ENCODE measurements at regions not wholly inside any gene's neighbourhood (a gene's known extent, or its start where the extent isn't known, plus 50 kb on each side); places are given as distances from the start of the nearest gene placed in this dataset.

- TF ChIP-seq, protein P1, sequence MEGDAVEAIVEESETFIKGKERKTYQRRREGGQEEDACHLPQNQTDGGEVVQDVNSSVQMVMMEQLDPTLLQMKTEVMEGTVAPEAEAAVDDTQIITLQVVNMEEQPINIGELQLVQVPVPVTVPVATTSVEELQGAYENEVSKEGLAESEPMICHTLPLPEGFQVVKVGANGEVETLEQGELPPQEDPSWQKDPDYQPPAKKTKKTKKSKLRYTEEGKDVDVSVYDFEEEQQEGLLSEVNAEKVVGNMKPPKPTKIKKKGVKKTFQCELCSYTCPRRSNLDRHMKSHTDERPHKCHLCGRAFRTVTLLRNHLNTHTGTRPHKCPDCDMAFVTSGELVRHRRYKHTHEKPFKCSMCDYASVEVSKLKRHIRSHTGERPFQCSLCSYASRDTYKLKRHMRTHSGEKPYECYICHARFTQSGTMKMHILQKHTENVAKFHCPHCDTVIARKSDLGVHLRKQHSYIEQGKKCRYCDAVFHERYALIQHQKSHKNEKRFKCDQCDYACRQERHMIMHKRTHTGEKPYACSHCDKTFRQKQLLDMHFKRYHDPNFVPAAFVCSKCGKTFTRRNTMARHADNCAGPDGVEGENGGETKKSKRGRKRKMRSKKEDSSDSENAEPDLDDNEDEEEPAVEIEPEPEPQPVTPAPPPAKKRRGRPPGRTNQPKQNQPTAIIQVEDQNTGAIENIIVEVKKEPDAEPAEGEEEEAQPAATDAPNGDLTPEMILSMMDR (conservative IDR thresholded peaks at IDR 0.05; ENCODE audit: low read depth, low read length) = no peak
- TF ChIP-seq BHLHE40 (IDR thresholded peaks at IDR 0.05; ENCODE audit: low read depth, low read length) (no peak), RAD21 (IDR thresholded peaks at IDR 0.05; ENCODE audit: low read length) (no peak)
These were observed 120.2 kb upstream of the GK2 start for GRCh38 chr4:79528241-79528706.

All from IMR-90 (cell line).